UCSD-AML1 (cell line): ENCODE measurements at regions not wholly inside any gene's neighbourhood (a gene's known extent, or its start where the extent isn't known, plus 50 kb on each side); places are given as distances from the start of the nearest gene placed in this dataset.

Experiments used
- DNase-seq: peaks from one replicate; lab custom pipeline; 2025; ENCODE audit not compliant: unreplicated experiment; lab: John Stamatoyannopoulos, UW

GRCh38 chr14:54301359-54301758 lies 95.4 kb upstream of the CDKN3 start:
- no peak for DNase-seq

- no peak for DNase-seq
These were observed 90.0 kb upstream of the CDKN3 start for GRCh38 chr14:54306806-54307205.

GRCh38 chr14:54309615-54310014 lies 87.2 kb upstream of the CDKN3 start:
- no peak for DNase-seq

- no peak for DNase-seq
These were observed 86.5 kb upstream of the CDKN3 start for GRCh38 chr14:54310151-54310850.

- DNase-seq, result no peak
These were observed 86.0 kb upstream of the CDKN3 start for GRCh38 chr14:54310851-54311228.

- peak; percentile 11 for DNase-seq
These were observed 84.5 kb upstream of the CDKN3 start for GRCh38 chr14:54312166-54312801.

- DNase-seq, result no peak
These were observed 82.3 kb upstream of the CDKN3 start for GRCh38 chr14:54314365-54315104.

- no peak for DNase-seq
These were observed 80.2 kb upstream of the CDKN3 start for GRCh38 chr14:54316652-54317051.

GRCh38 chr14:54317391-54317790 lies 79.4 kb upstream of the CDKN3 start:
- no peak for DNase-seq

- no peak for DNase-seq
These were observed 74.6 kb upstream of the CDKN3 start for GRCh38 chr14:54322246-54322645.

GRCh38 chr14:54322701-54323337 lies 74.0 kb upstream of the CDKN3 start:
- DNase-seq, result no peak

- no peak for DNase-seq
These were observed 71.0 kb upstream of the CDKN3 start for GRCh38 chr14:54325766-54326165.

GRCh38 chr14:54329082-54329695 lies 67.6 kb upstream of the CDKN3 start:
- peak; percentile 21 for DNase-seq

GRCh38 chr14:54330876-54331275 lies 65.9 kb upstream of the CDKN3 start:
- no peak for DNase-seq

- no peak for DNase-seq
These were observed 65.3 kb upstream of the CDKN3 start for GRCh38 chr14:54331516-54331915.

GRCh38 chr14:54332490-54332889 lies 64.3 kb upstream of the CDKN3 start:
- DNase-seq, result no peak

GRCh38 chr14:54333511-54333910 lies 63.3 kb upstream of the CDKN3 start:
- no peak for DNase-seq

- DNase-seq, result no peak
These were observed 61.1 kb upstream of the CDKN3 start for GRCh38 chr14:54335569-54336155.

- no peak for DNase-seq
These were observed 59.5 kb upstream of the CDKN3 start for GRCh38 chr14:54337314-54337713.

- no peak for DNase-seq
These were observed 58.0 kb upstream of the CDKN3 start for GRCh38 chr14:54338696-54339317.
